GM21737 (cell line): ENCODE measurements at regions not wholly inside any gene's neighbourhood (a gene's known extent, or its start where the extent isn't known, plus 50 kb on each side); places are given as distances from the start of the nearest gene placed in this dataset.
"Not testable (repeated sequence)": the region's sequence is repeated elsewhere in the genome, so short reads cannot be mapped to it uniquely, and the experiment has no call there.

Experiments
- ATAC-seq: cut with Tn5 transposase; IDR thresholded peaks from one replicate; pipeline ENCODE4 v1.9.1; 2021; ENCODE audit warnings: mild to moderate bottlenecking, moderate library complexity; ENCODE audit not compliant: unreplicated experiment

DNA sequence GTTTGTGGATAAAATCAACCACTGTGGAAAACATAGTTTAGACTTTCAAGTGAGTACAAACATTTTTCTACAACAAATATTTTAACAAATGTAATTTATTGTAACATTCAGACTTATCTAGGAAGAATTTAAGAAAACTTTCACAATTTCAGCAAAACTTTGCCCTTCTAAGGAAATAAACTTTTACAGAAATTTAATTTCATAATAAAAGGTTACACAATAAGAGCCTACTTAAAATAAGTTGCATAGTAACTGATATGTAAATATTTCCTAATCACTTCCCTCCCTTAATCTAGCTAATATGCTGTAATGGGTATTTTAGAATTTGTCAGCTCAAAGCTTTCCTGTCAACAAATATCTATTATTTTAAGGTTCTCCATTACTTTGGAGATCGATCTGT is 1899.9 kb downstream of the MAT2B start:
- no peak for ATAC-seq

DNA sequence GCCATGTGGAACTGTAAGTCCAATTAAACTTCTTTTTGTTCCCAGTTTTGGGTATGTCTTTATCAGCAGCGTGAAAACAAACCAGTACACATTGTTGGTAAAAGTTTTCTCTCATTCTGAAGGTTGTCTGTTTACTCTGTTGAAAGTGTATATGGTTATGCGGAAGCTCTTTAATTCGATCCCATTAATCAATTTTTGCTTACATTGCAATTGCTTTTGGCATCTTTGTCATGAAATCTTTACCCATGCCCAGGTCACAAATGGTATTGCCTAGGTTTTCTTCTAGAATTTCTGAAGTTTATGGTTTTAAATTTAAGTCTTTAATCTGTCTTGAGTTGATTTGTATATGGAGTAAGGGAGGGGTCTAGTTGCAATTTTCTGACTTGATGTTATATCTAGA is 1901.9 kb downstream of the MAT2B start:
- ATAC-seq, result no peak

DNA sequence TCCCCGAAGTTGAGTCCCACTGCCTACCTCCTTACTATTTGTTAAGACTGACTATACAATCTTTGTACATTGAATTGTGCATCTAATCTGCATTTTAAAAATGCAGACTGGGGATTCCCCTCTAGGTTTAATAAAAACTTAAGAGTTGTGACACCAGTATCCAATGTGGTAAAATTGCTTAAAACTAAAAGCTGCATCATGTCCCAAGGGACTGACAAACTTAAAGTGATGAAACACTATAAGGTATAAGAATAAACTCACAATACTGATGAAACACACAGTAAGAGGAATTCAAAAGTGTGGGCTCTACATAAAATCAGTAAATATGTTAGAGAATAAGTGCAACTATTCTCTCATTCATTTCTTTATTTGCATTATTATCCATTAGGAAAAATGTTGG is 1905.1 kb downstream of the MAT2B start:
- no peak for ATAC-seq

DNA sequence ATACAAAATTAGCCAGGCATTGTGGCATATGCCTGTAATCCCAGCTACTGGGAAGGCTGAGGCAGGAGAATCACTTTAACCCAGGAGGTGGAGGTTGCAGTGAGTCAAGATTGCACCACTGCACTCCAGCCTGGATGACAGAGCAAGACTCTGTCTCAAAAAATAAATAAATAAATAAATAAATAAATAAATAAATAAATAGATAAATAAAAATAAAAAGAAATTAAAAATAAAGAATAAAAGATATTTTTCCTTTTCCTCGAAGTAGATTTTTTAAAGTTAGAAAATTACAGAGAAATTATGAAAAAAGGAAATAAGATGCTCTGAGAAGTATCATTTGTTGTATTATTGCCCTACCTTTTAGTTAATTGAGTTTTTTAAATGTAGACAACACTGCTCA is 1906.1 kb downstream of the MAT2B start:
- ATAC-seq, result not testable (repeated sequence)

DNA sequence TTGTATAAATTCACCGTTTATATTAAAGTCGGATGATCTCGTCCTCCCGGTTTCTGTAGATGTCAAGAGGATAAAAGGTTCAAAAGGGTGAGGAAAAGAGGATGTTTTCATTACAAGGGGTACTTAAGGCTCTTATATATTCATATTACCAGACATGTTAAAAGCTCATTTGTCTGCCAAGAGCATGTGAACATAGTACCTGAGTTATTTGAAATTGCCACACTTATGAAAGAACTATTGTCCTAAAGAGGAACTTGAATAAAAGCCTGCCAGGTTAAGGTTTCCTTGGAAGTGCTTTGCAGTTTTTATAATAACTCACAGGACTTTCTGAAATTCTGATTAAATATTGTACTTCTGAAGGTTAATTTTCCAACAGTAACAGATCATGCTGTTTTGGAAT is 1915.1 kb downstream of the MAT2B start:
- no peak for ATAC-seq

DNA sequence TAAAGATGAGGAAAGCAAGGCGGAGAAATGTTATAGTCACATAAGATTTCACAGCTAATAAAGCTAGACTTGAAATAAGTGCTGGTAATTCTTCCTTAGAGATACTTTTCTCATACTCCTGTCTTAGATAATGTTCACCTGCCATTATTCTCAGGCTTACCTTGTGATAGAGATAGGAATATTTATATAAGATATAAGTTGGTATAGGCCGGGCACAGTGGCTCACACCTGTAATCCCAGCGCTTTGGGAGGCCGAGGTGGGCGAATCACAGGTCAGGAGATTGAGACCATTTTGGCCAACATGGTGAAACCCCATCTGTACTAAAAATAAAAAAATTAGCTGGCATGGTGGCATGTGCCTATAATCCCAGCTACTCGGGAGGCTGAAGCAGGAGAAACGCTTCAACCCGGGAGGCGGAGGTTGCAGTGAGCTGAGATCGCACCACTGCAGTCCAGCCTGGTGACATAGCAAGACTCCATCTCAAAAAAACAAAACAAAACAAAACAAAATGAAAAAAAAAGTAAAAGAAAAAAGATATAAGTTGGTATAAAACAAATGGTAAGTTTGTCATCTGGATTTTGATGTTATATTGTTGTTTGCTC is 1918.4 kb downstream of the MAT2B start:
- no peak for ATAC-seq

DNA sequence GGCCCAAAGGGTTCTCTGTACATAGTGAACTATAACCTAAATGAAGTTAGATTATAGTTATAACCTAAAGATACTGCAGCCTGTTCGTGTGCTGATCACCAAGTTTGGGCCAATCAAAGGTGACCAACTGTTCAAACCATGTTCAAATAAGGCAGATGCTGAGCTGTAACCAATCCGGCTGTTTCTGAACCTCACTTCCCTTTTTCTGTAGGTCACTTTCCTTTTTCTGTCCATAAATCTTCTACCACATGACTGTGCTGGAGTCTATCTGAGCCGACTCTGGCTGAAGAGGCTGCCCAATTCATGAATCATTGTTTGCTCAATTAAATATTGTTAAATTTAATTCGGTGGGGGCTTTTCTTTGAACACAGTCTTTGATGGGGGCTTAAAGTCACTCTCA is 1920.2 kb downstream of the MAT2B start:
- no peak for ATAC-seq

DNA sequence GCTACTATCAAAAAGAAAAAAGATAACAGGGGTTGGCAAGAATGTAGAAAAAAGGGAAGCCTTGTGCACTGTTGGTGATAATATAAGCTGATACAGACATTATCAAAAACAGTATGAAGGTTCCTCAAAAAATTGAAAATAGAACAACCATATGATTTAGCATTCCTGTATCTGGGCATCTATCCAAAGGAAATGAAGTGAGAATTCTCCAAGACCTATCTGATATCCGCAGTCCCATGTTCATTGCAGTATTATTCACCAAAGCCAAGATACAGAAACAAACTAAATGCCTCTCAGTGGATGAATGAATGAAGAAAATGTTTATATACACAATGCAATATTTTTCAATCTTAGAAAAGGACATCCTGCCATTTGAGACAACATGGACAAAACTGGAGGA is 1943.3 kb downstream of the MAT2B start:
- no peak for ATAC-seq

DNA sequence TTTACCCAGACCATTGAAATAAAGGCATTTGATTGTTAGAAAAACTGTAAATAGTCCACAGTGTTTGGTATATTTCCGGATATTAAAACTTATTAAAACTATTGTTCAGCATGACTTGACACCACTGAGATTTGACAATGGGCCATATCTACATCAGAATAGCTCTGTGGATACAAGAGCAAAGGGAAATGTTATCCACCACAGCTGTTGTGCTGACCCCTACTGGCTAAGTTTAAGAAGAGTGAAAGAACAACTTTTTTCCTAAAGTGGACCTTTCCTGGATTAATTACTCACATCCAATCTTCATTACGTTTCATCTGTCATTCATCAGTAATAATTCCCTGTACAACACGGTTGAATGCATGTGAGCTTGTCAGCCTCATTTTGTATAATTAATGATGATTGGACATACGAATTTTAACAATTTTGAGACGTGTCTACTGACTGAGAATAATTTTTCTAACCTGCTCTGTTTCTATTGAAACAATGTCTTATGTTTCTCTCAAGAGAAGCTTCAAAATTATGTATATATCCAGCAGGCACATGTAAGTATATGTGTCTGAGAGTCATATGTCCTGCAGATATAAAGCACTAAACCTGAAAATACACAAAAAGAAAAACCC is 1952.6 kb downstream of the MAT2B start:
- no peak for ATAC-seq

DNA sequence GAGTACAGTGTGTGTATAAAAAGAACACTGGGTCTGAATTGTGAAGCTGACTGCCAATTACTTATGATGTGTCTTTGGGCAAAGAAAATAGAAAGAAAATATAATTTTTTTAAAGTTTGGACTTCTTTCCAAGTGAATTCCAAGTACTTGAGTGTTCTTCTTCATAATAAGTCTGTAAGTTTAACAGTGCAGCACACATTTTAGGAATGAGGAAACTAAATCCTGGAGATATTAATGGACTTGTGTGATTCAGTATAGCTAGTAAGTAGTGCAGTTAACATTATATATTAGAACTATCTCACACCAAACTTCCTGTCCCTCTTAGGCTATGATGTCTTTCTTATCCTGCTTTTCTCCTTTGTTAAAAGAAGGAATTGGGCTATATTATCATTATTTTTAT is 1953.8 kb downstream of the MAT2B start:
- no peak for ATAC-seq

DNA sequence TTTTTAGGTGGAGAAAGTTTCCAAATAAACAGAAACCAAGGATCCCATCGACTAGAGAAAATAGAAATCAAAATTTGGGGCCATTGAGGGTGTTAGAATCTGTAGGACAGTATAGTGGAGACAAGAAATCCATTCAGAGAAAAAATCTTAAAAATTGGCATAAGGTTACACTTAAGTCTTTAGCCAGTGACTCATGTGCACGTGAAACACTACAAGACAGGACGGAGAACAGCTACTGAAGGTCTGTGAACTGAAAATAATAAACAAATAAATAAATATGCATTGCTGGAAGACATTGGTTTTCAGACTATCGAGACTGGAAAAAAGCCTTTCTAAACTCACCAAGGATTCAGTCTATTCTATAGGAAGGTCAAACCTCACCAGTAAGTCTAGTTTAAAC is 1955.5 kb downstream of the MAT2B start:
- ATAC-seq, result no peak

DNA sequence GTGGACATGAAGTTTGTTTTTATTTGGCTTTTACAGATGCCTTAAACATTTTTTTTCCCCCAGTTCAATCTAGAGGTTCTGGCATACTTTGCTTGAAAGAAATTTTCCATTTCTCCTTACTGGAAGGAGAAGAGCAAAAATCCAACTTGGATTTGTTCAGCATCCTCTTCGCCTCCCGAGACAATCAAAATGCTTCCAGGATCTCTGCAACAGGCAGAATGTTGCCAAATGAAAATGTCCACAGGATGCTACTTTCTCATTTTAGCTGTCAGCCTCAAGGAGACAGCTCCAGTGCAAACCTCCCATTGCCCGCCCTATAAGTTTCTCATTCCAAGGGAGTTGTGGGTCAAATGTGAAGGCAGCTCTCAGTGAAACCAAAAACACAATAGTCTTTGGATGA is 1972.1 kb downstream of the MAT2B start:
- no peak for ATAC-seq

DNA sequence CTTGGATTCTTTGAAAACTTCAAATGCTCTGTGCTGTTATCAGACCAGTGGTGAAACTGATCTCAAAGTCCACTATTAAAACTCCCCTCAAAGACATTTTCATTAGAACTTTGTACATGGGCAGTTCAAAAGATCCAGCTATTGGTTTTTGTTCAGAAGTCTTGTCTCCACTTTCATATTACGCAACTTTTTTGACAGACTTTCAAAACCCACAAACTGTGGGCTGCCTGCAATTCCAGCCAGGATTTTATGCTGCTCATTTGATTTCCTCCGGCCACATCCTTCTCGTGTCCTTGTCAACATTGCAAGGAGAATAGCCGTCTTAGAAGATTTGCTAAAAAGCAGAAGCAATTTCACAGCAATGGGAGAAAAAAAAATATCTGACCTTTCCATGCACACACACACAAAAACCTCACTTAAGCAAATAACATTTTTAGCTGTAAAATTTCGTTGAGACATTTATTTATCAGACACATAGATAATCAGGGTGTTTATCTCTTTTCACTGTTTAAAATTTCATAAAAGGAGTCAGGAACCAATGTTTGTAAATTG is 1990.5 kb downstream of the MAT2B start:
- no peak for ATAC-seq

DNA sequence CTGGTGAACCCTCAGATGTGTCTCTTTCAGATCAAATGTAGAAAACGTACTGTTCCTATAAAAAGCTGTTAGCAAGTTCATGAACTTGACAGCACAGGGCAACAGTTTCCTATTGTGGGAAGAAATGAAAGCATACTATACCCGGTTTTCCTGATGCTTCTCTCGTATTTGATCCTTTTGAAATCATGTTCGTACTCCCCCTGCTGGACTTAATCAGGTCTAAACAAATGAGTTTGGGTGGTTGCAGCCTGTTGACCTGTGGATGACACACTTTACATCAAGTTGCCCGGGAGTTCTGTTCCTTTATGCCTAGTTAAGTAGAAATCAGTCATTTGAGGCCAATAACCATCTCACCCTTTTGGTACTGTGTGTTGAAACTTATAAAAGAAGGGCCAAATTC is 1992.3 kb downstream of the MAT2B start:
- ATAC-seq, result no peak

DNA sequence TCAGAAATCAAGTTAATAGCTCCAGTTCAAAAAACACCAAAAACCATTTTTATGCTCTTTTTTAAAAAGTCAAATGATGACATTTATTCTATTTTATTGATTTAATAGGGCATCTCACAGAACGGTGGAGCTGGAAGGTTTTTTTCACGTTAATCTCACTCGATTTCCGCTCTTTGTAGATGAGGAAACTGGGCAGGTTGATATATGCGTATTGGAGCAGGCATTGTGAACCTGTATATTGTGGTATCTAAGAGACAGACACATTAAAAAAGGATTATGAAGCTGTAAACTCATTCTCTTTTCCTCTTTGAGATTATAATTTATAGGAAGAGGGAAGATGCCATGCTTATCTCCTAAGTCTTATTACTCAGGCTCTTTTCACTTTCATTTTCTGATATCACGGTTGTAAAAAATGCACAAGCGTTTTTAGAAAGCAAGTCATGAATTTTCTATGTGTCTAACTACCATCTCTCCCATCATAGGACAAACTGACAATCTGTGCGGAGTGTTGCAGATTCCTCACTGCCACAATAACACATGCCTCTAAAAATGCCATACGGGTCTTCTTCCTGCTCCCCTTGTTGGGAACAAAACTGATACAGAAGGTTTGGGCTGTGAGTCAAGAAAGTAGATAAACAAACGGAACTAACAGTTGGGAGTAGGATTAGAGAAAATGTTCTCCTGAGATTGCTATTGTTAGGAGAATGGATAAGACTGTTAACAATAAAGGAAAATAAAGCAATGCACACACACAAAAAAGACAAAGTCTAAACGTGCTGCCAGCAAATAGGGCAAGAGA is 1997.7 kb downstream of the MAT2B start:
- no peak for ATAC-seq

DNA sequence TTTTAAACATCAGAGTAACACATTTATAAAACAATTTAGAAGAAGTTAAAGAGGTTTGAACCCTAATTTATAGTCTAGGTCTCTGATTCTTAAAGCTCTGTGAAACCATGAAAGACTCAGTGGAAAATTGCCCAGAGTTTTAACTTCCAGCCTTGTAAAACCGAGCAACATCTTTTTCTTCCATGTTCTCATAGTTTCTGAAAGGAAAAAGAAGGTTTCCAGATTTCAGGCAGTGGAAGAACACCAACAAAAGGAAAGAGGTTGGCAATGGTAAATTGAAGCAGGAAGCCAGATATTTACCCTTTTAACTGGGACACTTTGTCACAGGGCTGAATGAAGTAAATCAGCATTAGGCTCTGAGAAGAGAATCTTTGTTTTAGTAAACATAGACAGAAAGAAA is 1999.3 kb downstream of the MAT2B start:
- no peak for ATAC-seq

DNA sequence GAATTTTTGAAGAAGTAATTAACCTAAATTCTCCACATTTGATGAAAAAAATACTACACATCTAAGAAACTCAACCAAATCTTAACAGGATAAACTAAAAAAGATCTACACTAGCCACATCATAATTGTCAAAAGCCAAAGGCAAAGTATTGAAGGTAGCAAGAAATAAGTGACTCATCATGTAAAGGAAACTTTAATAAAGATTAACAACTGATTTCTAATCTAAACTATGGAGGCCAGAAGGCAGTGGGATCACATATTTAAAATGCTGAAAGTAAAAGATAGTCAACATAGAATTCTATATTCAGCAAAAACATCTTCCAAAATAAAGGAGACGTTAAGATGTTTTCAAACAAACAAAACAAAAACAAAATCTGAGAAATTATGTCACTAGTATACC is 2002.9 kb downstream of the MAT2B start:
- no peak for ATAC-seq

DNA sequence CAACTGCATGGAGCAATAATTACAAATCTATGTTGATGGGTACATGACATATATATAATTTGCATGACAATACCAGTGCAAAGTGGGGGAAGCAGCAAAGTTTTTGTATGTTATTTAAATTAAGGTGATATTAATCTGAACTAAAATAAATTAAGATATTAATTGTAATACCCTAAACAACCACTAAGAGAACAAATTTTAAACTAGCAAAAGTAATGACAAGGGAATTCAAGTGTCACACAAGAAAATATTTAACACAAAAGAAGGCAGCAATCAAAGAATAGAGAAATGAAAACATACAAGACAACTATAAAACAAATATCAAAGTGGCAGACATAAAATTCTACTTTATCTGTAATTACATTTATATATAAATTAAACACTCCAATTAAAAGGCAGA is 2003.4 kb downstream of the MAT2B start:
- ATAC-seq, result no peak

DNA sequence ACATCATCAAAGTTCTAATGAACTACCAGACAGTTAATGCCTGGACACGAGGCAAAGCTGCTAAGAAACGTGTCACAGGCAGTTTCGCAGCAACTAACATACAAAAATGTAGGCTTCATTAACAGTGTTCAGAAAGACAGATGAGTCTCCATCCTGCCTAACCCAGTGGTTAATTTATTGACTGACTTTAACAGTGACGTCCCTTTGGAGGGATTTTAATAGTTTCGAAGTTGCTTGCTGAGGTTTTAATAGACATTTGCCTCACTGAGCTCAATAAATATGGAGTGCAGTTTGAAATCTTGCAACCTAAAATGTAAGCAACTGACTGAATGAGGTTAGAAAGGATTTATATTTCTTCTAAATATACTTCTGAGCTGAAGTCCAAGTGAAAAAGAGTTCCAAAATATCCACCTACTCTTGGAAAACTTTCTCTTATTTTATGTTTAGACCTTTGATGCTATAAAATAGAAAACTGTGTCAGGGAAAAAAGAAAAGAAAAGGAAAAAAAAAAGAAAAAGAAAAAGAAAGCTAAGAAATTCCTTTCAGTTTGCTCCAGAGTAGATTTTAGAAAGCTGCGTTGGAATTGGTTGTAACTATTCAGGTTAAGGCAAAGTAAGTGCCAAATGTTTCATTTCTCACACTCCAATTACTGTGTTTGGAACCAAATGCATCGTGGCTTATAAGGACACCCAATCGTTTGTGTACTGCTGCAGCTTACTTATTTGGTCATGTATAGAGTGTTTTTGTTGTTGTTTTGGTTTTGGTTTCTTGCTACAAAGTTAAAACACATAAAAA is 2016.6 kb downstream of the MAT2B start:
- no peak for ATAC-seq

DNA sequence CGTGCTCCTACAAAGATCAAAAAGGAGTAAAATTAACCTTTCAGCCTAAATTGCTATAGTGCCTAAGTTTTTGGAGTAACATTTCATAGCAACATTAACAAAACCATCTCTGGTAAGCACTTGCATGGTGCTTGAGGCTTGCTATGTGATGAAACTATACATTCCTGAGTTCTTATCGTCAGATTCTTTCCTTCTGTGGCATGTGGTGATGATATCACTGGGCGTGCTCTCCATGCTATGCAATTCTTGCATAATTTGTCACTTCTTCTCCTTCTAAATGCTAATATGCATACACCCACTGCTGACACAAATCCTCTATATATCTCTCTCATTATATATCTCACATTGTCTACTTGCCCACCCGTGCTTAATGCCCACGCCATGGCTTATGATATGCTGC is 2019.9 kb downstream of the MAT2B start:
- no peak for ATAC-seq

DNA sequence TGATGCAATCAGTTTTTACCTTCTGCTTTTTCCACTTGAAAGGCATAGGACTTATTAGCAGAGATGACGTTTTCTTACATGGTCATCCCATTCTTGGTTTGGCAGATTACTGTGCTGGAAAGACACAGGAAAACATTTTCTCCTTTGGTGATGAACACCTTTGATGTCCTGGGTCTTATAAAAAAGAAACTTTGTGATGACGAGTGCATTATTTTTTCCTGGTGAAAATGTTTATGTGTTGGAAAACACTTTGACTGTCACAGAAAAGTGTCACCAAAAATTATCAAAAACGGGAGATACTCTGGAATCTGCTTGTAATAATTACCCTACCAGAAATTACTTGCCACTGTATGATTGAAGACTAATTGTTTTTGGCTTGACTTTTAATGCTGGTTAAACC is 2020.9 kb downstream of the MAT2B start:
- ATAC-seq, result no peak
